GM23248 (cell line): ENCODE measurements at regions not wholly inside any gene's neighbourhood (a gene's known extent, or its start where the extent isn't known, plus 50 kb on each side); places are given as distances from the start of the nearest gene placed in this dataset.

ENCODE experiments used
- DNase-seq: peaks from one replicate; pipeline ENCODE4 v3.0.0-alpha.2; 2015
- H2AFZ ChIP-seq: fragments of 200-600 bp; sonication (generic); 2 replicates; pipeline ENCODE4 v1.6.1; 2016; ENCODE audit warnings: antibody characterized with exemption
- H3F3A ChIP-seq: fragments of 200-600 bp; sonication (generic); 2 replicates; pipeline ENCODE4 v1.6.1; 2016; ENCODE audit warnings: mild to moderate bottlenecking, antibody characterized with exemption, mixed run types; ENCODE audit not compliant: insufficient read depth
- H3K27ac ChIP-seq: fragments of 200-600 bp; sonication (generic); 2 replicates; pipeline ENCODE4 v1.5.1; 2016; ENCODE audit warnings: mild to moderate bottlenecking
- H3K27me3 ChIP-seq: fragments of 200-600 bp; sonication (generic); replicated peaks from 2 replicates; pipeline ENCODE4 v1.6.1; 2016; ENCODE audit warnings: mild to moderate bottlenecking; ENCODE audit not compliant: insufficient read depth
- H3K36me3 ChIP-seq: fragments of 200-600 bp; sonication (generic); 2 replicates; pipeline ENCODE4 v1.6.1; 2016; ENCODE audit warnings: low read depth, mild to moderate bottlenecking
- H3K4me1 ChIP-seq: fragments of 200-600 bp; sonication (generic); 2 replicates; pipeline ENCODE4 v1.6.1; 2016; ENCODE audit warnings: mild to moderate bottlenecking; ENCODE audit not compliant: insufficient read depth
- H3K4me2 ChIP-seq: fragments of 200-600 bp; sonication (generic); one replicate; pipeline ENCODE4 v1.6.1; 2016; ENCODE audit warnings: mild to moderate bottlenecking; ENCODE audit not compliant: unreplicated experiment
- H3K4me3 ChIP-seq: fragments of 200-600 bp; sonication (generic); 2 replicates; pipeline ENCODE4 v1.5.1; 2016; ENCODE audit warnings: mild to moderate bottlenecking
- H3K79me2 ChIP-seq: fragments of 200-600 bp; sonication (generic); 2 replicates; pipeline ENCODE4 v1.6.1; 2016; ENCODE audit warnings: mild to moderate bottlenecking; ENCODE audit not compliant: insufficient read depth
- H3K9ac ChIP-seq: fragments of 200-600 bp; sonication (generic); 2 replicates; pipeline ENCODE4 v1.6.1; 2016; ENCODE audit warnings: mild to moderate bottlenecking
- H3K9me2 ChIP-seq: fragments of 200-600 bp; sonication (generic); 2 replicates; pipeline ENCODE4 v1.6.1; 2016; ENCODE audit warnings: mixed run types, mild to moderate bottlenecking, moderate library complexity; ENCODE audit not compliant: insufficient read depth
- H3K9me3 ChIP-seq: fragments of 200-600 bp; sonication (generic); one replicate; pipeline ENCODE4 v1.6.1; 2017; ENCODE audit warnings: low read depth
- H4K20me1 ChIP-seq: fragments of 200-600 bp; sonication (generic); 2 replicates; pipeline ENCODE4 v1.6.0; 2016; ENCODE audit not compliant: insufficient read depth
- EZH2 ChIP-seq: fragments of 200-600 bp; sonication (generic); IDR thresholded peaks from 2 replicates; pipeline ENCODE4 v1.6.1; 2018; ENCODE audit warnings: antibody characterized with exemption, mild to moderate bottlenecking; ENCODE audit not compliant: insufficient read depth, poor library complexity, severe bottlenecking
- EZH2phosphoT487 ChIP-seq: fragments of 200-600 bp; sonication (generic); IDR thresholded peaks from 2 replicates; pipeline ENCODE4 v1.6.1; 2018; ENCODE audit warnings: antibody characterized with exemption, moderate library complexity, mild to moderate bottlenecking, low read depth; ENCODE audit not compliant: insufficient read depth
- WGBS, 2 experiments: methylation state at CpG; one replicate each; pipeline ENCODE4 v1.1.6; 2015 to 2017; ENCODE audit warnings: low lambda C conversion rate in 2 of 2, low coverage in 1 of 2; ENCODE audit errors: missing lambda C conversion rate in 2 of 2; 5-methylcytosine and 5-hydroxymethylcytosine counted together
- in situ Hi-C: fragments of 300-500 bp; cut with MboI; formaldehyde crosslinking; loops from 2 replicates; pipeline ENCODE4 v1.15.0; 2020

GRCh38 chr5:173455599-173455957 lies 127.4 kb upstream of the STC2 start:
- 22 to 24% methylated on average over 4 of the region's 4 CpGs for WGBS, 2 experiments
- in situ Hi-C loops = no loop called here
- TF ChIP-seq EZH2phosphoT487 (no peak), EZH2 (no peak)
- peak overlapping the region; percentile 68 for H3K9ac ChIP-seq
- no peaks in the 10 kb centered on the region for H3K36me3 ChIP-seq
- H3F3A ChIP-seq = peaks cover 64% of the 10 kb centered on the region
- H3K79me2 ChIP-seq = no peaks in the 10 kb centered on the region
- H3K4me3 ChIP-seq = no peak overlapping the region
- no peaks in the 10 kb centered on the region for H3K9me2 ChIP-seq
- peak overlapping the region; percentile 13 for H3K4me2 ChIP-seq
- H3K27ac ChIP-seq = peak overlapping the region; percentile 96
- H3K27me3 ChIP-seq = no peaks in the 10 kb centered on the region
- no peaks in the 10 kb centered on the region for H4K20me1 ChIP-seq
- H3K4me1 ChIP-seq = peaks cover 75% of the 10 kb centered on the region
- no peak for DNase-seq
- H2AFZ ChIP-seq = no peak overlapping the region
- H3K9me3 ChIP-seq = no peaks in the 10 kb centered on the region

GRCh38 chr5:173454736-173455598 lies 126.8 kb upstream of the STC2 start:
- Histone ChIP-seq H3K9ac (peak overlapping the region; percentile 68), H3K36me3 (no peaks in the 10 kb centered on the region), H3K79me2 (no peaks in the 10 kb centered on the region), H3K4me3 (no peak overlapping the region), H3K4me2 (peak overlapping the region; percentile 0), H3K27ac (peak overlapping the region; percentile 96), H3F3A (peaks cover 64% of the 10 kb centered on the region), H3K4me1 (peaks cover 79% of the 10 kb centered on the region), H3K9me2 (no peaks in the 10 kb centered on the region), H3K9me3 (no peaks in the 10 kb centered on the region), H4K20me1 (no peaks in the 10 kb centered on the region), H3K27me3 (no peaks in the 10 kb centered on the region), H2AFZ (0 out of 2 replicates have a peak overlapping the region, but pooled peaks have one; percentile 2)
- peak; percentile 98 for DNase-seq
- 1% methylated on average over 10 of the region's 10 CpGs for WGBS, 2 experiments
- in situ Hi-C loops = no loop called here
- TF ChIP-seq EZH2 = no peak
- 0 out of 2 replicates have a peak, but pooled peaks have one; percentile 28 for TF ChIP-seq EZH2phosphoT487

- Histone ChIP-seq H3K9me2 (no peaks in the 10 kb centered on the region), H4K20me1 (no peaks in the 10 kb centered on the region), H3K79me2 (no peaks in the 10 kb centered on the region), H3K4me2 (peak overlapping the region; percentile 0), H3K4me1 (peaks cover 82% of the 10 kb centered on the region), H3K27me3 (no peaks in the 10 kb centered on the region), H3K36me3 (no peaks in the 10 kb centered on the region), H3K9me3 (no peaks in the 10 kb centered on the region), H3F3A (peaks cover 64% of the 10 kb centered on the region), H3K4me3 (no peak overlapping the region), H2AFZ (no peak overlapping the region), H3K27ac (peak overlapping the region; percentile 96), H3K9ac (peak overlapping the region; percentile 68)
- TF ChIP-seq EZH2phosphoT487 (no peak), EZH2 (no peak)
- in situ Hi-C loops = no loop called here
- WGBS, 2 experiments = 8 to 11% methylated on average over 4 of the region's 4 CpGs
- peak; percentile 83 for DNase-seq
Measured at GRCh38 chr5:173454361-173454735, 126.1 kb upstream of the STC2 start.

- TF ChIP-seq EZH2 = no peak
- TF ChIP-seq EZH2phosphoT487 = no peak
- in situ Hi-C loops = no loop called here
- no peaks in the 10 kb centered on the region for H4K20me1 ChIP-seq
- H3K4me2 ChIP-seq = no peak overlapping the region
- WGBS, 2 experiments = 85 to 89% methylated on average over 4 of the region's 4 CpGs
- no peaks in the 10 kb centered on the region for H3K36me3 ChIP-seq
- no peaks in the 10 kb centered on the region for H3K9me2 ChIP-seq
- peak; percentile 44 for DNase-seq
- peak overlapping the region; percentile 96 for H3K27ac ChIP-seq
- H3K9me3 ChIP-seq = no peaks in the 10 kb centered on the region
- no peak overlapping the region for H3K9ac ChIP-seq
- peaks cover 74% of the 10 kb centered on the region for H3K4me1 ChIP-seq
- H3K4me3 ChIP-seq = no peak overlapping the region
- H3F3A ChIP-seq = peaks cover 60% of the 10 kb centered on the region
- H3K79me2 ChIP-seq = no peaks in the 10 kb centered on the region
- no peak overlapping the region for H2AFZ ChIP-seq
- no peaks in the 10 kb centered on the region for H3K27me3 ChIP-seq
Measured at GRCh38 chr5:173453167-173453566, 125.0 kb upstream of the STC2 start.
